ENCODE measurements at regions not wholly inside any gene's neighbourhood (a gene's known extent, or its start where the extent isn't known, plus 50 kb on each side); places are given as distances from the start of the nearest gene placed in this dataset.

- ATAC-seq (replicated peaks) (no peak), DNase-seq (no peak)
- peaks cover 46 to 63% of the 10 kb centered on the region in 2 donors for H3K27me3 Mint-ChIP-seq
- no peak overlapping the region for H3K27ac Mint-ChIP-seq
- H3K9me3 Mint-ChIP-seq: no peaks in the 10 kb centered on the region
- H3K4me1 Mint-ChIP-seq: peaks cover 3 to 7% of the 10 kb centered on the region in 2 donors
- no peak overlapping the region for H3K4me3 Mint-ChIP-seq
- no peaks in the 10 kb centered on the region for H3K36me3 Mint-ChIP-seq
These were observed 521.6 kb downstream of the BRD1 start for GRCh38 chr22:49305966-49306631.

GRCh38 chr22:49305214-49305965, 522.3 kb downstream of the BRD1 start:
- Mint-ChIP-seq H3K9me3 (no peaks in the 10 kb centered on the region), H3K4me1 (peaks cover 3 to 7% of the 10 kb centered on the region in 2 donors), H3K36me3 (no peaks in the 10 kb centered on the region), H3K27me3 (peaks cover 50 to 62% of the 10 kb centered on the region in 2 donors), H3K4me3 (no peak overlapping the region), H3K27ac (no peak overlapping the region)
- DNase-seq (peak; percentile 49), ATAC-seq (replicated peaks) (peak; percentile 86 to 90)

GRCh38 chr22:49303781-49304461, 523.8 kb downstream of the BRD1 start:
- Mint-ChIP-seq H3K27ac (no peak overlapping the region), H3K4me3 (no peak overlapping the region), H3K36me3 (no peaks in the 10 kb centered on the region), H3K27me3 (peaks cover 41 to 48% of the 10 kb centered on the region in 2 donors), H3K4me1 (peaks cover 3 to 7% of the 10 kb centered on the region in 2 donors), H3K9me3 (no peaks in the 10 kb centered on the region)
- DNase-seq: no peak
- no peak for ATAC-seq (replicated peaks)

GRCh38 chr22:49303061-49303735, 524.5 kb downstream of the BRD1 start:
- H3K36me3 Mint-ChIP-seq: no peaks in the 10 kb centered on the region
- DNase-seq (no peak), ATAC-seq (replicated peaks) (no peak)
- H3K27me3 Mint-ChIP-seq: peaks cover 37 to 43% of the 10 kb centered on the region in 2 donors
- no peak overlapping the region for H3K27ac Mint-ChIP-seq
- no peak overlapping the region for H3K4me3 Mint-ChIP-seq
- no peaks in the 10 kb centered on the region for H3K9me3 Mint-ChIP-seq
- peaks cover 3 to 7% of the 10 kb centered on the region in 2 donors for H3K4me1 Mint-ChIP-seq

- H3K27me3 Mint-ChIP-seq: peaks cover 32 to 38% of the 10 kb centered on the region in 2 donors
- ATAC-seq (replicated peaks) (no peak), DNase-seq (no peak)
- H3K4me3 Mint-ChIP-seq: no peak overlapping the region
- no peaks in the 10 kb centered on the region for H3K36me3 Mint-ChIP-seq
- H3K27ac Mint-ChIP-seq: no peak overlapping the region
- H3K9me3 Mint-ChIP-seq: no peaks in the 10 kb centered on the region
- H3K4me1 Mint-ChIP-seq: peaks cover 0 to 3% of the 10 kb centered on the region in 2 donors
These were observed 525.1 kb downstream of the BRD1 start for GRCh38 chr22:49302530-49302929.

- DNase-seq (no peak), ATAC-seq (replicated peaks) (no peak)
- Mint-ChIP-seq H3K4me3 (no peak overlapping the region), H3K9me3 (no peaks in the 10 kb centered on the region), H3K27me3 (peaks cover 31 to 37% of the 10 kb centered on the region in 2 donors), H3K27ac (no peak overlapping the region), H3K4me1 (no peaks in the 10 kb centered on the region), H3K36me3 (no peaks in the 10 kb centered on the region)
These were observed 525.6 kb downstream of the BRD1 start for GRCh38 chr22:49302150-49302460.

GRCh38 chr22:49301398-49302149, 526.1 kb downstream of the BRD1 start:
- Mint-ChIP-seq H3K4me1 (no peaks in the 10 kb centered on the region), H3K9me3 (no peaks in the 10 kb centered on the region), H3K36me3 (no peaks in the 10 kb centered on the region), H3K27ac (no peak overlapping the region), H3K4me3 (no peak overlapping the region), H3K27me3 (peaks cover 27 to 31% of the 10 kb centered on the region in 2 donors)
- no peak for ATAC-seq (replicated peaks)
- DNase-seq: no peak

- Mint-ChIP-seq H3K4me1 (no peaks in the 10 kb centered on the region), H3K9me3 (no peaks in the 10 kb centered on the region), H3K36me3 (no peaks in the 10 kb centered on the region), H3K27ac (no peak overlapping the region), H3K27me3 (peaks cover 26 to 28% of the 10 kb centered on the region in 2 donors), H3K4me3 (no peak overlapping the region)
- ATAC-seq (replicated peaks): no peak
- no peak for DNase-seq
These were observed 526.7 kb downstream of the BRD1 start for GRCh38 chr22:49300951-49301397.

- no peak for DNase-seq
- H3K36me3 Mint-ChIP-seq: no peaks in the 10 kb centered on the region
- peaks cover 2 to 4% of the 10 kb centered on the region in 2 donors for H3K9me3 Mint-ChIP-seq
- peaks cover 19 to 20% of the 10 kb centered on the region in 2 donors for H3K27me3 Mint-ChIP-seq
- no peak for ATAC-seq (replicated peaks)
- no peaks in the 10 kb centered on the region for H3K4me1 Mint-ChIP-seq
- H3K27ac Mint-ChIP-seq: no peak overlapping the region
- no peak overlapping the region for H3K4me3 Mint-ChIP-seq
These were observed 527.4 kb downstream of the BRD1 start for GRCh38 chr22:49300241-49300640.

GRCh38 chr22:49299821-49300231, 527.8 kb downstream of the BRD1 start:
- no peak overlapping the region for H3K27ac Mint-ChIP-seq
- no peak for DNase-seq
- H3K4me3 Mint-ChIP-seq: no peak overlapping the region
- no peaks in the 10 kb centered on the region for H3K36me3 Mint-ChIP-seq
- no peak for ATAC-seq (replicated peaks)
- peaks cover 19% of the 10 kb centered on the region in 2 donors for H3K27me3 Mint-ChIP-seq
- peaks cover 2 to 4% of the 10 kb centered on the region in 2 donors for H3K9me3 Mint-ChIP-seq
- no peaks in the 10 kb centered on the region for H3K4me1 Mint-ChIP-seq

- no peak overlapping the region for H3K4me3 Mint-ChIP-seq
- no peaks in the 10 kb centered on the region for H3K36me3 Mint-ChIP-seq
- DNase-seq (no peak), ATAC-seq (replicated peaks) (no peak)
- H3K9me3 Mint-ChIP-seq: peaks cover 4 to 5% of the 10 kb centered on the region in 2 donors
- no peaks in the 10 kb centered on the region for H3K4me1 Mint-ChIP-seq
- peaks cover 15 to 18% of the 10 kb centered on the region in 2 donors for H3K27me3 Mint-ChIP-seq
- no peak overlapping the region for H3K27ac Mint-ChIP-seq
These were observed 528.6 kb downstream of the BRD1 start for GRCh38 chr22:49298834-49299750.

- H3K9me3 Mint-ChIP-seq: peaks cover 10 to 11% of the 10 kb centered on the region in 2 donors
- peaks cover 0 to 3% of the 10 kb centered on the region in 2 donors for H3K36me3 Mint-ChIP-seq
- no peak overlapping the region for H3K4me3 Mint-ChIP-seq
- ATAC-seq (replicated peaks) (no peak), DNase-seq (no peak)
- H3K27me3 Mint-ChIP-seq: peaks cover 5 to 9% of the 10 kb centered on the region in 2 donors
- no peaks in the 10 kb centered on the region for H3K4me1 Mint-ChIP-seq
- no peak overlapping the region for H3K27ac Mint-ChIP-seq
These were observed 529.6 kb downstream of the BRD1 start for GRCh38 chr22:49297871-49298721.
